ENCODE measurements at regions not wholly inside any gene's neighbourhood (a gene's known extent, or its start where the extent isn't known, plus 50 kb on each side); places are given as distances from the start of the nearest gene placed in this dataset.

DNA sequence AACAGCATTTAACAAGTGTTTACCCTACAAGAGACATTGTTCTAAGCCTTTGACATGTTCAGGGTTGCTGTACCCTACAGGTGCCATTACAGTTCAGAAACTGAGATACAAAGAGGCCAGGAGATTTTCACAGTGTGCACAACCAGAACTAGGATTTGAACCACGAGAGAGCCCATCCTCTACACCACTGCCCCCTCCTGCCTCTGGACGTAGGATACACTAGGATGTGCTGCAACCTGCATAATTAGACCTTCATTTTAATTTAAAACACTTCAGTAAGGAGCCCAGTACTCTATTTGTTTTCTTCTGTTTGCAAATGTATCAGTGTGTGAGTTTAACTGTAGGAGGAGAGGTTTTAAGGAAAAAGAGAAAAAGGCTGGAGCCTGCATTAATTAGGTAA, 123.1 kb upstream of the RARB start:
- TF ChIP-seq POLR2A (IDR thresholded peaks at IDR 0.05; ENCODE audit: low read depth, low read length) (no peak), EZH2 (IDR thresholded peaks at IDR 0.05; ENCODE audit: borderline replicate concordance, low read depth, low read length, severe bottlenecking) (no peak), CTCF (IDR thresholded peaks at IDR 0.05; ENCODE audit: extremely low read depth in 1 of 2, insufficient read depth in 1 of 2, low read depth in 1 of 2, low read length in 2 of 2) (no peak), MAX (IDR thresholded peaks at IDR 0.05; ENCODE audit: insufficient read depth, insufficient read length) (no peak), POLR2AphosphoS5 (IDR thresholded peaks at IDR 0.05; ENCODE audit: insufficient read depth, low read depth, low read length) (no peak), JUN (IDR thresholded peaks at IDR 0.05; ENCODE audit: borderline replicate concordance, insufficient read depth, insufficient read length, low read depth) (no peak), GATA2 (IDR thresholded peaks at IDR 0.05; ENCODE audit: insufficient read depth, insufficient read length, low read depth, low read length) (no peak), FOS (IDR thresholded peaks at IDR 0.05; ENCODE audit: borderline replicate concordance, insufficient read depth, low read length) (no peak), MYC (IDR thresholded peaks at IDR 0.05; ENCODE audit: low read depth, low read length) (no peak)

All from endothelial cell of umbilical vein (primary cell).